HG02884 (cell line): ENCODE measurements at regions not wholly inside any gene's neighbourhood (a gene's known extent, or its start where the extent isn't known, plus 50 kb on each side); places are given as distances from the start of the nearest gene placed in this dataset.

Source experiments
- ATAC-seq: cut with Tn5 transposase; IDR thresholded peaks from one replicate; pipeline ENCODE4 v1.9.1; 2021; ENCODE audit warnings: mild to moderate bottlenecking, moderate library complexity; ENCODE audit not compliant: unreplicated experiment

DNA sequence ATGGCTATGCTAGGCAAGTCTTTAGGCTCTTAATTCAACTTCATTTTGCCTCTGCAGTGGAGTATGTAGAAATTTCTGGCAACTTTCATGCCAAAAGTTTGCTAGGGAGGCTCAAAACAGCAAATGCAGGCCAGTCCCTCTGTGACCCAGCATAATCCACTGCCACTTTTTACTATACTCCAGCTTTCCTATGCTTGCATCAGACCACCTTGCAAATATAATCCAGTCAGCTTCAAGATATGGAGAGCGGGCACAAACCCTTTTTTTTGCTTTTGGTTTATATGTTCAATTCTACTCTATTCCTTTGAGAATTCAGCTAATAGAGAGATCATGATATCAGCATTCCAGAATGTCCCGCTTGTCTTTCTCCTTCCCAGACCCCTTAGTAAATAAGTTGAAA, 192.0 kb upstream of the PABPC4L start:
- ATAC-seq, result no peak

DNA sequence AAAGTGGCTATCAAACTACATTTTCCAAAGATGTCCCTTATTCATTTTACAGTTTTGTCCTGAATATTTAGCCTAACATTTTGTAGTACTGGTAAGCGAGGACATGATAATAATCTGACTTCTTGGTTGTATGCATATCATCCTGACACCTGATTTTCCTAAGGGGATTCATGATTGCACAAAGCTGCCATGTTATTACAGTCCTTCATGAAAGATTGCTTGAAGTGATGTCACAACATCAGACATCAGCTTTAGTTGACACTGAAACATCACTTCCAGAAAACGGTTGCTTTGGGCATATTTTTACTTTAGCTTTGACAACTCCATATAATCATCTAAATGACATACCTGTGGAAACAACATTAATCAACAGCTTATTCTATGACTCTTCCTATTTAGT, 188.7 kb upstream of the PABPC4L start:
- ATAC-seq, result no peak

DNA sequence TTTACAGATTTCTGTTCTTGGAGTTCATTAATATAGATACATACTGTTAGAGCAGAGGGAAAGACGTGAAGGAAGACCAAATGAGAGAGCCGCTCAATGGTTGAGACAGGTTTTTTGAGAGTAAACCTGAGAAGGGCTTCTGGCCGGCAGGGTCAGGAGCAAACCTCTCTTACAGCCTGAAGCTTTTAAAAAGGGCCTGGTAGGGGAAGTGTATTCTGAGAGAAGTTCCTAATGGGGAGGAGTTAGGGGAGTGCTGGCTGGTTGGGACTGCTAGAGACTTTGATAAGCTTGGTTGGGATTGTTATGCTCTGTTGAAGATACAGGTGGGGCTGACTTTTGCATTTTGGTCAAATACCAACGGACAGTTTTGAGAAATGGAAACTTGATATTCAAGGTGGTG, 186.8 kb upstream of the PABPC4L start:
- ATAC-seq, result no peak

DNA sequence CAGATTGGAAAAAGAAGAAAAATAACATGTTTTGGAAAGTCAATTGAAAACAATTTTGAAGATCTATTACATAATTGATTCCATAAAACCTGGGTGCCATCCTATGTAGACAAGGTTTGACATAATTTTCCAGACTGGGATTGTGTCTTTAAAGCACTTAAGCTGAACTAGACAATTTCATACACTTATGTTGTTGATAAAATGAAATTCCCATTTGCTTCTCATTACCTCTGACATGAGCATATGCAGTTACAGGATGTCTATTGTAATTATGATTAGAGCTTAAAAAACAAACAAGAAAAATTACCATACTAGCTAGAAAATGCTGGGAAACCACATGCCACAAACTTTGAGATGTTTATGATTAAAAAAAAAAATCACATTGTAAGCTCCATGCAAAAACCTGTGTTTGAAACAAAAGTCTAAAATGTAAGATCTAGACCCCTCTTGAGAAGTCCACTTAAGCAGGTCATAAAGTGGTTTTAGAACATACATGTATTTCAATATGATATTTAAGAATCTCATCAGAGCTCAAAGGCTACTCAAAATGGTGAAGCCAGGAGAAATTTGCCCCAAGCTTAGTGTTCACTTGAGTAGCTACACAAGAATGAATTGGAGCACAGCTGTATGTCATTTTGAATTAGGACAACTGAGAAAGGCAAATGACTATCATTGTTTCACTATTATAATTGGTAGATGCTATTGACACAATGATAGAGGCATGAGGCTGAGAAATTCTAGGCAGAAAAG, 181.1 kb upstream of the PABPC4L start:
- ATAC-seq, result no peak

DNA sequence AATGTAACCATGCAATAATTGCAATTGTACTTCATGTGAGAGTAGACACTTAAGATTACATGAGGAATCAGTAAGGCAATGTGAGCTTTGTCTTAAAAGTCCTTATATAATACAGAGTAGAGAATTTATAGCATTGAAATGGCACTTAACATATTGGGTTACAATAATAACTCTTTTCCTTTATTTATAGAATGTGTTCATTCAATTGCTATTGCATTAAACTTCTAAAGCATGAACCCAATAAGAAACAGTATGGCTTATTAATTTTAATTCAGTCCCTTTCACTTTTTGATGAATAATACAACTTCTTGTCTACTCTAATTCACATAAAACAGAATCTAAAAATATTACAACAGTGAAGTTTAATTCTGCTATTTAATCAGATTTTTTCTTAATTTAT, 174.2 kb upstream of the PABPC4L start:
- no peak for ATAC-seq

DNA sequence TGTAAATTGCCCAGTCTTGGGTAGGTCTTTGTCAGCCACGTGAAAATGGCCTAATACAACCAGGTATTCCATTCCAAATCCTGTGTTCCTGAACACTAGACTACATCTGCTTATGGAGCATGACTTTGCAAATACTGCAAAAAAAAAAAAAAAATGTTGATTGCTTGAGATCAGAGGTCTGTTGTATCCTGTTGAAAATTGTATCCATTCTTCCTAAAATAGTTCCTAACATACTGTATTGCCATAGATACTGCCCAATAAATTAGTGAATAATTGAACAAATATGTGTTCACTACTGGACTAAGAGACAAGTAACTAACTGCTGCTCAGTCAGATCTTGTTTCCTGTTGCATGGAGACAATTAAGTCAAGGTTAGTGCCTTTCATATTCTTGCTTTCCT, 164.3 kb upstream of the PABPC4L start:
- ATAC-seq, result no peak

DNA sequence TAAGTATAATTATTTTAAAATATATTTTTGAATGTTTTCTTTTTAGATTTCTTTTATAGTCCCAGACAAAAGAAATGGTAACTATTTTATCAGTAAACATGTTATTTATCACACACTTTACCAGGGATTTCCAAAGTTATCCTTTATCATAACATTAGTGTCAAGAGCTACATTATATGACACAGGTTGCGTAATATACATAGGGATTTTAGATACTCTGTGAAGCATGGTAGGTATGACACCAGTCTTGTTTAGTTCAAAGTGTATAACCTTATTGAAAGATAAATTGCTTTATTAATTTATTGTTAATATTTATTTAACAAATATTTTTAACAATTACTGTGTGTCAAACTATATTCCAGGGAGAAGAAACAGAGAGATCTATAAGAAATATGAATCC, 163.3 kb upstream of the PABPC4L start:
- no peak for ATAC-seq

DNA sequence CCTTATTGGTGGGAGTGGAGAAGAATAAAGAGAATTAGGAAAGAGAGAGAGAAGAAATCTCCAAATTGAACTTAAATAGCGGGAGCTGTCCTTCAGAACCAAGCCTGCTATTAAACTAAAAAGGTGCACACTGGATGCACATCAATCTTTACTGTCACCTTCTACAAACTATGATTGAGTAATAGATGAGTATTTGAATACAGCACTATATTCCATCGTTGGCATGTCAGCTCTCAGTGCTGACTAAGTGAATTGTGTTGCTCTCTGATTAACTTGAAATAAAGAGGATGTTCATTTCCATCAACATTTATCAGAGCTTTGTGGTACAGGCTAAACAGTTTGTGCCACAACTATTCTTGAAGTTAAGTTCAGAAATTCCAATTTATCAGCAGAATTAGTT, 143.7 kb upstream of the PABPC4L start:
- no peak for ATAC-seq

DNA sequence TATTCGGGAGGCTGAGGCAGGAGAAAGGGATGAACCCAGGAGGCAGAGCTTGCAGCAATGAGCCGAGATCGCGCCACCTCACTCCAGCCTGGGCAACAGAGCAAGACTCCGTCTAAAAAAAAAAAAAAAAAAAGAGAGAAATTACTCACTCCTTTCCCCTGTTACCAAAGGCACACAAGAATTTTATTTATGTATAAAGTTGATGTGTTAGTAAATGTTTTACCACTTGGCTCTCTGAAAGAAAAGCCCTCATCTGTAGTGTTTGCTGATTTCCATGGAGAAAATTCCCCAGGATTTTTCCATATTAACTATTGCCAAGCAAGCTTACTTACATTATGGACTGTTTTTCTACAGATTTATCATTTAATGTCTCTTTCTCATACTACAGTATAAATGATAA, 142.1 kb upstream of the PABPC4L start:
- ATAC-seq, result no peak

DNA sequence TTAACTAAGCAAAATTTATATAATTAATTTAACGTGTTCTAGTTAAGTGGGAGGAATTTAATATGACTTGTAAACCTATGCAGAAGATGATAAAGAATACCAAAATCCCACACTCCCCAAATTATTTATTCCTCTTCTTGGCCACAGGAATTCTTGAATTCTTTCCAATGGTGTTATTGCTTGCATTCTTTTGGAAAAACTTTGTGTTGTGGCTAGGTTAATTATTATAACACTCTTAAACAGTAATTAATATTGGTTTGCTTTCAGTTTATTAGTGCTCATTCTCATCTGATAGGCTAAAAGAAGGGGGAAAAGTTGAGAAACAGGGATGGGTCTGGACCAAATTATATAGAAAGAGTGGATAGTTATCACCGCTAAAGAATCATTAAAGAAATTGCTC, 141.5 kb upstream of the PABPC4L start:
- ATAC-seq, result no peak

DNA sequence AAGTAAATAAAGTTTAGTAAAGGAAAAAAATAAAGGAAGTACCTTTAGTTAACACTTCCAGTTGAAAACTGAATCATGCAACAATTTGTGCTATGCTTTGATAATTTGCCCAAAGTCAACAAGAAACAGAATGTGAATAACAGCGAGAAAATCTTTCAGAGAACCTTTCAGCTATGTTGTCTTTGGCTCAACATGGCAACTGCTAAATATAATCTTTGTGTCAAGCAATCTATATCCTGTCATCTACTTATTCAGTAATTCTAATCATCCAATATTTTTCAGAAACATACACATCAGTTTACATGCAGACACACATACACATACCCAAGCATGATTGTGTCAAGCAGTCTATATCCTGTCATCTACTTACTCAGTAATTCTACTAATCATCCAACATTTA, 136.0 kb upstream of the PABPC4L start:
- ATAC-seq, result no peak

DNA sequence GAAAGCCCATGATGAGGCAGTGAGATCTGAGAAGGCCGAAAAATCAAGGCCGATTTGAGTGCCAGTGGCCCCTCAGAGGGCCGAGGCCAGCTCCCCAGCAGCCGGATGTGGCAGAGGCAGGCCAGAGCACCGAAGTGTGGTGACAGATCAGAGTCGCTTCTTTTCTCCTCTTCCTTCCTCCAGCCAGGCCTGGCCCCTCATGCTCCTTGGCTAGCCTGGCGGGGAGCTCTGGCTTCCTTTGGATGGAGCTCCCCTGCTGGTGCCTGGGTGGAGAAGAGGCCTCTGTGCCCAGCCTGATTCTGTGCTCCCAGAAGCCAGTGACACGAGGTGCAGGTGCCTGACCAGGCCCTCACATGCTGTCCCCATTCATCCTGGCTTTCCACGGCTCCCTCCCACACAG, 127.2 kb upstream of the PABPC4L start:
- no peak for ATAC-seq

DNA sequence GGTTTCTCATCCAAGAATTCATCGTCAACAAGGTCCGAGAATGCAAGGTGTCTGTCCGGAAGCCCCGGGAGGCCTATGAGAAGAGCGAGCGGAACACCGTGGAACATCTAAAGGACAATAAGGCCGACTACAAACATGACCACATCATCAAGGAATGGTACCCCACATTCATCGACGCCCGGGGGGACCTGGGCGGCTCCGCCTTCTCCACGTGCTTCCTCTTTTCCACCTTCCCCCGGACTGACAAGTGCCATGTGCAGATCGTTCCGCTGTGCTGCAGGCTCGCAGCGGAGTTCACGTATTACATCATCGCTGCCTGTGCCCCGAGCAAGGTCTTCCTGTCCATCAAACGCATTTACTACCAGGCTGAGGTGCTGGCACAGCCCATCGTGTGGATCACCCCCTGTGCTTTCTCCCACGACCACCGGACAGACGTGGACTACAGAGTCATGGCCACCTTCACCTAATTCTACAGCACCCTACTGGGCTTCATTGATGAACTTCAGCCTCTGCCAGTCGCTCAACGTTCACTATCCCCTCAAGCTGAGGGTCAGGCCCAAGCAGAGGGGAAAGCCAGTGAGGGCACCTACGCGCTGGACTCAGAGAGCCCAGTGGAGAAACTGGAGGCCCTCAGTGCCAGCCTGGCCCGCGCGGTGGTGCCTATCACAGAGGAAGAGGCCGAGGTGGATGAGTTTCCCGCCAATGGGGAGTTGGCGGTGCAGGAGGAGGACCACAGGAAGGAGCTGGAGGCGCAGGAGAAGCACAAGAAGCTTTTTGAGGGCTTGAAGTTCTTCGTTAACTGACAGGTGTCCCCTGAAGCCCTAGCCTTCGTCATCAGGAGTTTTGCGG, 125.9 kb upstream of the PABPC4L start:
- ATAC-seq, result no peak

DNA sequence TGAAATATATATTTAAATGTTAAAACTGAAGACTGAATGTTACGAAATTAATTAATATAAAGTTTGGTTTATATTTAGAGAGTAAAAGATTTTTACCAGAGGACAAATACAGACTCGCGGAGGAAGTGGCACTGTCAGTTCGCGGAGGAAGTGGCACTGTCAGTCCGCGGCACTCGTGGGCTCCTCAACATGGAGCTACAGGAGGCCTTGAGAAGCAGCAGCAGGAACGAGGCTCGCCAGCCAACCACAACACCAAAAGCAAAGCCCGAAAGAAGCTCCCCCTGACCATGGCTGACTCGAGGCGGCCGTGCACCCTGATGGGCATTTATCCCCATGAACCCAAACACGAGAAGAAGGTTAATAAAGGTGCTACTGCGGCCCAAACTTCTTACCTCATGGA, 125.3 kb upstream of the PABPC4L start:
- ATAC-seq, result no peak

DNA sequence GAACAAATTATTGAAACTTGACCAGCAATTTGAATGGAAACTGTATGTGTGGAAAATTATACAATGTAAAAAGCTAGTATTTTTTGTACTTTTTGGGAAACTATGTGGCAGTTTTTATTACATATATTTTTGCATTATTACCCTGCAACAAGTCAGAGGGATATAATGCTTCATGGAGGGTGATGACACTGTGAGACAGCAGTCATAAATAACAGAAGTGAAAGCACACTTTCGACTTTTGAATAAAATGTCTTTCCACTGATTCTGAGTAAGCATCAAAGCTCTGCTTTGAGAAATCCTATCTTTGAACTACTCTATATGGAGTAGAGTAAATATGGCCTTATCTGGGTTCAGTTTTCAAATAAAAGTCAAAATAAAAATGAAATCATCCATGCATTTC, 122.6 kb upstream of the PABPC4L start:
- no peak for ATAC-seq

DNA sequence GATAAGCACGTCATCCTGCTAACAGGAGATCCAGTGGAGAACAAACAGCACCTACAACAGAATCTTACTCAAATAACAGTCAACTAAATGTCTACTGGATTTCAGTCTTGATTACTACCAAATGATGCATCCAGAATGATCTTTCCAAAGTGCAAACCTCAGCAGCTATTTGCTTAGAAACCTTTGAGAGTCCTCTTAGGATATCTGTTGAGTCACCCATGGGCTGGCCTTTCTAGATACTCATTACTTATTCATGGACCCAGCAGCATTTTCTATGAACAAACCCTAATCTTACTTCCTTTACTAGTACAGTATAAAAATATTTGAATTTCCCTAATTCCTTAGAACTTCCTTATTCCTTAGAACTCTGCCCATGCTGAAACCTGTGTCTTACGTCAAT, 118.5 kb upstream of the PABPC4L start:
- no peak for ATAC-seq

DNA sequence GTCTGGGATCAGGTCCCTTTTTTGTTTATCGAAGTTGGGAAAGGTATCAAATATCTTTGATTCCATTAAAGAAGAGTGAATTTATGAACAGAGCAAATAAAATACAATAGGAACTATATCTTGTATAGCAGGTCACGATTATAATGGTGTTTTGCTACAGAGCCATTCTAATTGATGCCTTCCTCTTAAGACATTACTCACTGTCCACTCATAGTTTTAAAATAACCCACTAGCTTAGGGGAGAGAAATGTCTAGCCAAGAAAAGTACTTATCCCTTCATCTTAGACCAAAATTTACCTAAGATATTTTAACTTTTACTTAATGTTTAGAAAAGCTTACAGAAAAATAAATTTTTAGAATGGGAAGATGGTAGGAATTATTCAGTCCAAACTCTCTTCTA, 112.0 kb upstream of the PABPC4L start:
- ATAC-seq, result no peak

DNA sequence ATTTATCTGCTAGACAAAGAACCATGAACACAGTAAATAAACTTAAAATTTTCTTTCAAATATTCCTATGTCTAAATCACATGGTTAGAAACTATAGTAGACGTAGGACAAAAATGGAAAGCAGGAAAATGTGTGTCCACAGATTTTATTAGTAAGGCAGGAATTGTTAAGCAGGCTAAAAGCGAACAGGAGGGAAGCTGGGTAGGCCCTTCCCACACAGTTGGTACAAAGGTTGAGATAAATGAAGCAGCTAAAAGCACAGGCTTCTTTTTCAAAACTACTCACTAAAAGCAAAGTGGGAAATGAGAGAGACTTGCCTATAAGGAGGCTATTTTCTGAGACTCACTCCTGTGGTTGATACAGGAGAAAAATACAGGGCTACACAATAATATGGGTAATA, 108.1 kb upstream of the PABPC4L start:
- ATAC-seq, result no peak

DNA sequence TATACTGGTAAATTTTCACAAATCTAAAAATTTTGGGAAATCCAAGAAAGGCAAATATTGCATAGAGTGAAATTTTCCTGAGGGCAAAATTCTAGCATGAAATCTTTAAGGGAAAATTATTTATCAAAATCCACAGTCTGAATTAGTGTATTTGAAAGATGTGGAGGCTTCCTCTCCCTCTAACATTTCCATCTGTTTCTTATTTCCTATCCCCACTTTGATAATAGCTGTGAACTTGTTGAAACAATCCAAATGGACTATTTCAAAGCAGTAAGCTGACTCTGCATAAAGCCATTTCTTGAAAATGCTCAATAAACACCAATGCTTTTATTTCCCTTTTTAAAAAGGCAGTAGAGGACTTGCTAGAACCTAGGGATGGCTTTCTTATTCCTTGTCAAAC, 107.3 kb upstream of the PABPC4L start:
- no peak for ATAC-seq

DNA sequence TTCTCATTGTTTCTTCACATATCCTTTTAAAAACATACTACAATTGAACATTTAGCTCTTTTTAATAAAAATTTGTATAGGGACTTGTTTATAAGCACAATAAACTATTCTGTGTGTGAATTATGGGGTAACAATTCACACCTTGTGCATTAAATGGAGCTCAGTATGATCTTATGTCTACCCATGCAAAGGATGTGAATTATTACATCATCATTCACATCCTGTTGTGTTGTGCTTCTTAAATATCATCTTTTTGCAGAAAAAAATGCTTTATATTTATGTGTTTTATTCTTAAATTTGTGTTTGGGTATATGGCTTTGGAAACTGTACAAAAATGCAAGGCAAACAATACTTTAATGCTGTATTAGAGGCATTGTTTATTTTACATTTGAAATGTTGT, 96.7 kb upstream of the PABPC4L start:
- ATAC-seq, result no peak

DNA sequence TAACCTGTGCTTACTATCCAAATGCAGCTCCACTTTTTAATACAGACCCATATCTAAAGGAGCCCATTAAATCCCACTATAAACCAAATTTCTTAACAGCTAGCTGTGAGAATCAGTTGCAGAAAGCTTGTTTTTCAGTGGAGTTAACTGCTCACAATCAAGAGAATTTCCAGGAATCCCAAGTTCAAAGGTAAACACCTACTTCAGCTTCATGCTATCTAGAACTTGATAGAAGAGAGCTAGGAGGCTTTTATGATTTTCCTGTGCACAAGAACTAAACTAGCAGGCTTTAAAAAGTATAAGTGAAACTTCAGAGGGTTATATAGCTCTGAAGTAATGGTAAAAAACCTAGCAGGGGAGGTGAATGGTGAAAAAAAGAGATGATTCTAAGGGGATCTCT, 96.2 kb upstream of the PABPC4L start:
- no peak for ATAC-seq

DNA sequence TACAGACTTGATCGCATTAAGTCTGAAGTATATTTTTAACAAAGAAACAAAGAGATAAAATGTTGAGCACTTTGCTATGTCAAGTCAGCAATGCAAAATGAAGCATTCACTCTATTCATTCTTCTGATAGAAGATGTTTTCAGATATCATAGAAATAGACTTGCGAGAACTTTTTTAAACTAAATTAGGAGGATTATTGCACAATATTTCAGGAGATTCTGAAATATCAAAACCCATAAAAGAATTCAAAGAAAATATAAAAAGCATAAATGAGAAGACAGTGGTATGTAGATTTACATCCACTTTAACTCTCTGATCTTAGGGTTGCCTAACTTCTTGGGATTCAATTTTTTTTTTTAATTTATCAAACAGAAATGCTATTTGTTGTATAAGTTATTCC, 81.1 kb upstream of the PABPC4L start:
- ATAC-seq, result no peak

DNA sequence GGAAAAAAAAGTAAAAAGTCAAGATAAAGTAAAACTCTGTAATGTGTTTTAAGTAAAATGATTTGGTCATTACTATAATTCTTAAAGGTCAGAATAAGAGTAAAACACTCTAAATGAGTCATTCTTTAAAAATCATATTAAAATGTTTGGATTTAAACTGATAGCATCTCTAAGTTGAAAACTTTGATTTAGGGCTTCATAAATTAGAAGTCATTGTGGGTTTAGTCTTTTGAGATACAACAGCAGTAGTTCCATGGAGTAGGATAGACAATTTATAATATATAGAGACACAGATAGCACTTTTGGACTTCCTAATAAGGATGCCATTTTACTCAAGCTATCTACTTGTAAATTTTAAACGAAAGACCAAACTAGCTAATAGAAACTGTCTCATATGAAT, 77.1 kb upstream of the PABPC4L start:
- ATAC-seq, result no peak
